ENCODE measurements at regions not wholly inside any gene's neighbourhood (a gene's known extent, or its start where the extent isn't known, plus 50 kb on each side); places are given as distances from the start of the nearest gene placed in this dataset.
"Not testable (repeated sequence)": the region's sequence is repeated elsewhere in the genome, so short reads cannot be mapped to it uniquely, and the experiment has no call there.

DNA sequence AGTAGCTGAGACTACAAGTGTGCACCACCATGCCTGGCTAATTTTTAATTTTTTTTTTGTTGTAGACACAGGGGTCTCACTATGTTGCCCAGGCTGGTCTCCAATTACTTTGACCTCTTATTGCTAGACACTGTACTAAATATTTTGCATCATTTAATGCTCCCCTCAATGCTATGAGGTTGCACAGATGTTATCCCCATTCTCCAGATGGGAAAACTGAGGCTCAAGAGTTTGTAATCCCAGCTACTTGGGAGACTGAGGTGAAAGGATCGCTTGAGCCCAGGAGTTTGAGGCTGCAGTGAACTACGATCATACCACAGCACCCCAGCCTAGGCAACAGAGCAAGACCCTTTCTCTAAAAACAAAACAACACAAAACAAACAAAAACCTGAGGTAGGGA is 443.3 kb upstream of the C16orf82 start:
- BruUV-seq (replicated peaks): no TSS peak
- no peaks in the 10 kb centered on the region for H3K27me3 Mint-ChIP-seq (ENCODE audit: unreplicated experiment)
- intact Hi-C loops (cut with micrococcal nuclease; ENCODE audit: unreplicated experiment): no loop called here
- H3K36me3 Mint-ChIP-seq (ENCODE audit: insufficient read depth, unreplicated experiment): no peaks in the 10 kb centered on the region
- no peak for DNase-seq
- H3K9me3 Mint-ChIP-seq (ENCODE audit: low read depth, unreplicated experiment): peaks cover 13% of the 10 kb centered on the region
- CTCF ChIA-PET: no interaction called here
- no peak overlapping the region for H3K4me3 Mint-ChIP-seq (ENCODE audit: low read depth, unreplicated experiment)
- TF ChIP-seq, protein P1, sequence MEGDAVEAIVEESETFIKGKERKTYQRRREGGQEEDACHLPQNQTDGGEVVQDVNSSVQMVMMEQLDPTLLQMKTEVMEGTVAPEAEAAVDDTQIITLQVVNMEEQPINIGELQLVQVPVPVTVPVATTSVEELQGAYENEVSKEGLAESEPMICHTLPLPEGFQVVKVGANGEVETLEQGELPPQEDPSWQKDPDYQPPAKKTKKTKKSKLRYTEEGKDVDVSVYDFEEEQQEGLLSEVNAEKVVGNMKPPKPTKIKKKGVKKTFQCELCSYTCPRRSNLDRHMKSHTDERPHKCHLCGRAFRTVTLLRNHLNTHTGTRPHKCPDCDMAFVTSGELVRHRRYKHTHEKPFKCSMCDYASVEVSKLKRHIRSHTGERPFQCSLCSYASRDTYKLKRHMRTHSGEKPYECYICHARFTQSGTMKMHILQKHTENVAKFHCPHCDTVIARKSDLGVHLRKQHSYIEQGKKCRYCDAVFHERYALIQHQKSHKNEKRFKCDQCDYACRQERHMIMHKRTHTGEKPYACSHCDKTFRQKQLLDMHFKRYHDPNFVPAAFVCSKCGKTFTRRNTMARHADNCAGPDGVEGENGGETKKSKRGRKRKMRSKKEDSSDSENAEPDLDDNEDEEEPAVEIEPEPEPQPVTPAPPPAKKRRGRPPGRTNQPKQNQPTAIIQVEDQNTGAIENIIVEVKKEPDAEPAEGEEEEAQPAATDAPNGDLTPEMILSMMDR (IDR thresholded peaks at IDR 0.05; ENCODE audit: unreplicated experiment): no peak
- H3K27ac Mint-ChIP-seq (ENCODE audit: unreplicated experiment): no peak overlapping the region
- no peaks in the 10 kb centered on the region for H3K4me1 Mint-ChIP-seq (ENCODE audit: low read depth, unreplicated experiment)

DNA sequence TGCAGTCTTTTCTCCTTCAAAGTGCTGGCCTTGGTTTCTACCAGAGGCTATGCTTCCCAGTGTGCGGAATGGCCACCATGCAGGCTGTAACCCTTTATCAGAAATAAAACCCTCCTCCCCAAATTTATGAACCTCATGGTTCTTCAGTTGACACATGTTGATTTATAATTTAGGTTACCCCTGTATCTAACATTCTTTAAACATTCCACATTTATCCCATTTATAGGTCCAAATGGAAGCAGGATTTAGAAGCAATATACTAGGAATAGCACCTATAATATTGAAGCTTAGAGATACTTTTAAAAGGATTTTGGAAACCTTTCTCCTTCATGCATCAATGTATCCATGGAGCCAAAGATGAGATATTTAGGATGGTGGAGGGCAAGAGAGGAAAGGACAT is 438.8 kb upstream of the C16orf82 start:
- no peak for DNase-seq
- H3K4me3 Mint-ChIP-seq (ENCODE audit: low read depth, unreplicated experiment): no peak overlapping the region
- BruUV-seq (replicated peaks): no TSS peak
- peaks cover 19% of the 10 kb centered on the region for H3K9me3 Mint-ChIP-seq (ENCODE audit: low read depth, unreplicated experiment)
- CTCF ChIA-PET: no interaction called here
- H3K36me3 Mint-ChIP-seq (ENCODE audit: insufficient read depth, unreplicated experiment): no peaks in the 10 kb centered on the region
- intact Hi-C loops (cut with micrococcal nuclease; ENCODE audit: unreplicated experiment): no loop called here
- H3K4me1 Mint-ChIP-seq (ENCODE audit: low read depth, unreplicated experiment): no peaks in the 10 kb centered on the region
- no peaks in the 10 kb centered on the region for H3K27me3 Mint-ChIP-seq (ENCODE audit: unreplicated experiment)
- H3K27ac Mint-ChIP-seq (ENCODE audit: unreplicated experiment): no peak overlapping the region
- TF ChIP-seq, protein P1 (IDR thresholded peaks at IDR 0.05; ENCODE audit: unreplicated experiment): no peak

DNA sequence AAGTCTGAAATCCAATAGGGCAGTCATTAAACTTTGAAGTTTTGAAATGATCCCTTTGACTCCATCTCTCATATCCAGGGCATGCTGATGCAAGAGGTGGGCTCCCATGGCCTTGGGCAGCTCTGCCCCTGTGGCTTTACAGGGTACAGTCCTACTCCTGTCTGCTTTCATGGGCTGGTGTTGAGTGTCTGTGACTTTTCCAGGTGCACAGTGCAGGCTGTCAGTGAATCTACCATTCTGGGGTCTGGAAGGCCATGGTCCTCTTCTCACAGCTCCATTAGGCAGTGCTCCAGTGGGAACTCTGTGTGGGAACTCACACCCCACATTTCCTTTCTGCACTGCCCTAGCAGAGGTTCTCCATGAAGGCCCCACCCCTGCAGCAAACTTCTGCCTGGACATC is 435.4 kb upstream of the C16orf82 start:
- CTCF ChIA-PET; DNase-seq; intact Hi-C loops (cut with micrococcal nuclease; ENCODE audit: unreplicated experiment); H3K27me3 Mint-ChIP-seq (ENCODE audit: unreplicated experiment); H3K4me3 Mint-ChIP-seq (ENCODE audit: low read depth, unreplicated experiment); BruUV-seq (replicated peaks); H3K36me3 Mint-ChIP-seq (ENCODE audit: insufficient read depth, unreplicated experiment); H3K27ac Mint-ChIP-seq (ENCODE audit: unreplicated experiment); H3K4me1 Mint-ChIP-seq (ENCODE audit: low read depth, unreplicated experiment): not testable (repeated sequence)
- peaks cover 32% of the 10 kb centered on the region for H3K9me3 Mint-ChIP-seq (ENCODE audit: low read depth, unreplicated experiment)

DNA sequence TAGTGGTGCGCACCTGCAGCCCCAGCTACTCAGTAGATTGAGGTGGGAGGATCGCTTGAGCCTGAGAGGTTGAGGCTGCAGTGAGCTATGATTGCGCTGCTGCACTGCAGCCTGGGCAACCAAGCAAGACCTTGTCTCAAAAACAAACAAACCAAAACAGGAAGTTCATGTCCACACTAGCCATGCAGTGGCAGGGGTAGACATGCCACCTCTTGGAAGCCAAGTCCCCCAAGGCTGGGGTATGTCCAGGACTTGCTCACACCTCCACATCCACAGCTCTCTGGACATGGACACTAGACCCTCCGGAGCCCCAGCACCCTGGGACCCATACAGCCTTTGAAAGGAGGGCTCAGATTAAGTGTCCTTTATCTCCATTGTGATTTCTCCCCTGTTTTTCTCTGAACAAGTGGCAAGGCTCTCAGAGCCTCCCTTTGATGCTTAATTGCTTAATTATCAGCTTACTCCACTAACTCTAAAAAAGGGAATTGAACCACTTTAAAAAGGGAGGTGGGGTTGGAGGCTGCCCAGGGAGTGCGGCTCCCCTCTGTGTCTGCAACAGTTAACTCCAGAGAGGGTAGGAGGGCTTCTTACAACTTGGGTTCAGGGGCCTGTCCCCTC is 424.6 kb upstream of the C16orf82 start:
- no peaks in the 10 kb centered on the region for H3K27me3 Mint-ChIP-seq (ENCODE audit: unreplicated experiment)
- CTCF ChIA-PET: interaction anchor here (0.6 kb wide), 1 partner anchor 21 kb away, joined by 5 read pairs; no protein-coding TSS in a partner anchor
- H3K4me3 Mint-ChIP-seq (ENCODE audit: low read depth, unreplicated experiment): no peak overlapping the region
- no TSS peak for BruUV-seq (replicated peaks)
- H3K9me3 Mint-ChIP-seq (ENCODE audit: low read depth, unreplicated experiment): peaks cover 14% of the 10 kb centered on the region
- intact Hi-C loops (cut with micrococcal nuclease; ENCODE audit: unreplicated experiment): no loop called here
- TF ChIP-seq, protein P1 (IDR thresholded peaks at IDR 0.05; ENCODE audit: unreplicated experiment): no peak
- DNase-seq: no peak
- no peaks in the 10 kb centered on the region for H3K36me3 Mint-ChIP-seq (ENCODE audit: insufficient read depth, unreplicated experiment)
- H3K4me1 Mint-ChIP-seq (ENCODE audit: low read depth, unreplicated experiment): no peaks in the 10 kb centered on the region
- no peak overlapping the region for H3K27ac Mint-ChIP-seq (ENCODE audit: unreplicated experiment)

DNA sequence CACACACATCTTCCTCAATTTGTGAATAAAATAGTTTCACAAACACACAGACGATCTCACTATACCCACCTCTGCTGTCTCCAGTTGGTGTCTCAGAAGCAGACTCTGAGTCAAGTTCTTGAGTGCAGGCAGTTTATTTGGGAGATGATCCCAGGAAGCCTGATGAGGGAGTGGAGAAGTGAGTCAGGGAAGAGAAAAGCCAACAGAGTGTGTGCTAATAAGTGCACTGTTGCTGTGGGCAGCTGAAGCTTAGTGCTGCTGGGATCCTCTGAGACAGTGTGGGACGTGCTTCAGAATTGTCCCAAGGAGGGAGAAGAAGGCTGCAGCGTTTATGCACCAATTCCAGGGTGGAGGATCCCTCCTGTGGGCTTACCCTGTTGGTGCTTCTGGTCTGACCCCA is 423.2 kb upstream of the C16orf82 start:
- intact Hi-C loops (cut with micrococcal nuclease; ENCODE audit: unreplicated experiment): no loop called here
- H3K9me3 Mint-ChIP-seq (ENCODE audit: low read depth, unreplicated experiment): peaks cover 14% of the 10 kb centered on the region
- BruUV-seq (replicated peaks): no TSS peak
- CTCF ChIA-PET: no interaction called here
- no peak overlapping the region for H3K4me3 Mint-ChIP-seq (ENCODE audit: low read depth, unreplicated experiment)
- no peaks in the 10 kb centered on the region for H3K4me1 Mint-ChIP-seq (ENCODE audit: low read depth, unreplicated experiment)
- no peak for DNase-seq
- TF ChIP-seq, protein P1 (IDR thresholded peaks at IDR 0.05; ENCODE audit: unreplicated experiment): no peak
- H3K27ac Mint-ChIP-seq (ENCODE audit: unreplicated experiment): no peak overlapping the region
- H3K36me3 Mint-ChIP-seq (ENCODE audit: insufficient read depth, unreplicated experiment): no peaks in the 10 kb centered on the region
- no peaks in the 10 kb centered on the region for H3K27me3 Mint-ChIP-seq (ENCODE audit: unreplicated experiment)

Data from Calu3 (cell line).